ENCODE measurements at regions not wholly inside any gene's neighbourhood (a gene's known extent, or its start where the extent isn't known, plus 50 kb on each side); places are given as distances from the start of the nearest gene placed in this dataset.

DNA sequence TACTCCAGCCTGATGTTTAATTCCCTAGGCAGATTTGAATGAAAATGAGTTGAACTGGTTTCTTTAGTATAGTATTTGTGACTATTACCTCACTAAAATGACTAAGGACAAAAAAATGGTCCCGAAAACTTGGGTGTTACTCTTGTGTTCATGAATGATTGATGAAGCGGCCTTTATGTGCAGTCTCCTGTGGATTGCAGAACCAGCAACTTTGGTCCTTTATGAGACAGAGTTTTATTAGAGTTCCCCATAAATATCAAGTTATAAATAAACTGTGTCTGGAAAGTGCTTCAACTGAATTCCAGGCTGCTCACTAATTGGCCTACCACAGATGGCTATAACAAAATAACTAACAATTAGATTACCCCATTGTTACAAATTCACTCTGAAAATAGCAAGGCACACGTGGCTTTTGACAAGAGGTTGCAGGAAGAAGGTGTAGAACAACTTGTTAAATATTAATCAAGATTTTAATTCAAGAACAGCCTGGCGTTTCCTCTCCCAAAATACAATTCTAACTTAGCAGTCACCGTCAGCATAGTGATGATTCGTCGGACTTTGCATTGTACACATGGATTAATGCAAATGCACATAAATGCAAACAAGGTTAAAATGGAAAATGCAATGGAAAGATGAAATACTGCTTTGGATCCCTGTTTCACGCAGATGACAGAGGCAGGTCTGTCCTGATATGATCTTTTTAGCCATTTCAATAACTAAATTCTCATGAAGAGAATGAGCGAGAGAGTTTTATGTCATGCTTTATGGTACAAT lies 567.3 kb upstream of the ZNF717 start:
- H4K20me1 ChIP-seq (ENCODE audit: control insufficient read depth, insufficient read depth, low read length, poor library complexity, severe bottlenecking) = no peaks in the 10 kb centered on the region
- no peak overlapping the region for H3K4me2 ChIP-seq (replicated peaks; ENCODE audit: low read depth, low read length, poor library complexity, severe bottlenecking)
- no peaks in the 10 kb centered on the region for H3K9me3 ChIP-seq (ENCODE audit: control extremely low read depth in 1 of 3, control insufficient read depth in 2 of 3, insufficient read depth in 1 of 3, low read length in 2 of 3)
- no peaks in the 10 kb centered on the region for H3K4me1 ChIP-seq (ENCODE audit: control insufficient read depth in 2 of 2, insufficient read depth in 2 of 2, low read length in 2 of 2)
- H2AFZ ChIP-seq (ENCODE audit: insufficient read depth, low read depth, low read length, poor library complexity, severe bottlenecking) = no peak overlapping the region
- TF ChIP-seq, protein P1, sequence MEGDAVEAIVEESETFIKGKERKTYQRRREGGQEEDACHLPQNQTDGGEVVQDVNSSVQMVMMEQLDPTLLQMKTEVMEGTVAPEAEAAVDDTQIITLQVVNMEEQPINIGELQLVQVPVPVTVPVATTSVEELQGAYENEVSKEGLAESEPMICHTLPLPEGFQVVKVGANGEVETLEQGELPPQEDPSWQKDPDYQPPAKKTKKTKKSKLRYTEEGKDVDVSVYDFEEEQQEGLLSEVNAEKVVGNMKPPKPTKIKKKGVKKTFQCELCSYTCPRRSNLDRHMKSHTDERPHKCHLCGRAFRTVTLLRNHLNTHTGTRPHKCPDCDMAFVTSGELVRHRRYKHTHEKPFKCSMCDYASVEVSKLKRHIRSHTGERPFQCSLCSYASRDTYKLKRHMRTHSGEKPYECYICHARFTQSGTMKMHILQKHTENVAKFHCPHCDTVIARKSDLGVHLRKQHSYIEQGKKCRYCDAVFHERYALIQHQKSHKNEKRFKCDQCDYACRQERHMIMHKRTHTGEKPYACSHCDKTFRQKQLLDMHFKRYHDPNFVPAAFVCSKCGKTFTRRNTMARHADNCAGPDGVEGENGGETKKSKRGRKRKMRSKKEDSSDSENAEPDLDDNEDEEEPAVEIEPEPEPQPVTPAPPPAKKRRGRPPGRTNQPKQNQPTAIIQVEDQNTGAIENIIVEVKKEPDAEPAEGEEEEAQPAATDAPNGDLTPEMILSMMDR (IDR thresholded peaks at IDR 0.05) = no peak
- no peak for TF ChIP-seq EZH2 (IDR thresholded peaks at IDR 0.05; ENCODE audit: borderline replicate concordance, insufficient read depth, low read depth, low read length, poor library complexity, severe bottlenecking)
- H3K36me3 ChIP-seq (replicated peaks in 1 of 2; ENCODE audit: control extremely low read depth in 1 of 2, control insufficient read depth in 1 of 2, extremely low read depth in 1 of 2, insufficient read depth in 2 of 2, low read length in 1 of 2) = no peaks in the 10 kb centered on the region
- no peaks in the 10 kb centered on the region for H3K27me3 ChIP-seq (replicated peaks in 1 of 4; ENCODE audit: control extremely low read depth in 1 of 4, control insufficient read depth in 3 of 4, insufficient read depth in 4 of 4, low read length in 3 of 4)
- ATAC-seq (ENCODE audit: low read depth) = no peak
- H3K4me1 Mint-ChIP-seq = no peaks in the 10 kb centered on the region
- no peak overlapping the region for H3K4me3 ChIP-seq (ENCODE audit: control extremely low read depth in 1 of 5, extremely low read depth in 1 of 5, insufficient read depth in 1 of 5, low read depth in 2 of 5, low read length in 4 of 5)
- peaks cover 3% of the 10 kb centered on the region for H3K9me3 Mint-ChIP-seq (ENCODE audit: insufficient read depth)
- H3K27ac Mint-ChIP-seq = no peak overlapping the region
- WGBS (ENCODE audit: insufficient coverage) = 100% methylated on average over 1 of the region's 9 CpGs
- intact Hi-C loops (cut with micrococcal nuclease) = no loop called here
- no peak overlapping the region for H3K27ac ChIP-seq (ENCODE audit: low read length in 2 of 2)
- DNase-seq = no peak
- no peak overlapping the region for H3K9ac ChIP-seq (ENCODE audit: low read length)
- no peaks in the 10 kb centered on the region for H3K79me2 ChIP-seq (ENCODE audit: control insufficient read depth, insufficient read depth, low read length)
- H3K4me3 Mint-ChIP-seq = no peak overlapping the region
- CTCF ChIA-PET = no interaction called here
- no peaks in the 10 kb centered on the region for H3K27me3 Mint-ChIP-seq
- POLR2A ChIA-PET = no interaction called here

DNA sequence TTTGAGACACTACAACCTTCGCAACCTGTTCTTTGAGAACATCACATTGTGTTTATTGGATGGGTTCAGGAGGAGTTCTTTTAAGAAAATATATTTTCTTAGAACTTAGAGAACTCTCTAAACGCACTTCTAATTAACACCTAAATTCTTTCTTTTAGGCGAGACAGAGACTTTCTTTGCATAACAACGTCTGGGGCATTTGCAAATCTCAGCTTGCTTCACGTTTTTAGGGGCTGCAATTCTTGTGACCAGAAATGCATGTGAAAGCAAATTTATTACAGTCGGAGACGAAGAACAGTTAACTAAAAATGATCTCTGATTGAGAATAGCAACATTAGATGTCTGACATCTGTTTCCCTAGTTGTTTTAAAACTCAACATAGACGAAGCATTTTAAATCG lies 568.3 kb upstream of the ZNF717 start:
- no peaks in the 10 kb centered on the region for H3K4me1 Mint-ChIP-seq
- DNase-seq = no peak
- 84% methylated on average over 4 of the region's 9 CpGs for WGBS (ENCODE audit: insufficient coverage)
- no peak overlapping the region for H3K4me2 ChIP-seq (replicated peaks; ENCODE audit: low read depth, low read length, poor library complexity, severe bottlenecking)
- H2AFZ ChIP-seq (ENCODE audit: insufficient read depth, low read depth, low read length, poor library complexity, severe bottlenecking) = no peak overlapping the region
- H3K9me3 Mint-ChIP-seq (ENCODE audit: insufficient read depth) = no peaks in the 10 kb centered on the region
- ChIA-PET POLR2A (no interaction called here), CTCF (no interaction called here)
- intact Hi-C loops (cut with micrococcal nuclease) = no loop called here
- no peak overlapping the region for H3K27ac Mint-ChIP-seq
- H3K27ac ChIP-seq (ENCODE audit: low read length in 2 of 2) = no peak overlapping the region
- H3K9ac ChIP-seq (ENCODE audit: low read length) = no peak overlapping the region
- H3K79me2 ChIP-seq (ENCODE audit: control insufficient read depth, insufficient read depth, low read length) = no peaks in the 10 kb centered on the region
- H3K4me3 Mint-ChIP-seq = no peak overlapping the region
- TF ChIP-seq EZH2 (IDR thresholded peaks at IDR 0.05; ENCODE audit: borderline replicate concordance, insufficient read depth, low read depth, low read length, poor library complexity, severe bottlenecking) = no peak
- TF ChIP-seq, protein P1 (IDR thresholded peaks at IDR 0.05) = no peak
- no peaks in the 10 kb centered on the region for H3K27me3 ChIP-seq (replicated peaks in 1 of 4; ENCODE audit: control extremely low read depth in 1 of 4, control insufficient read depth in 3 of 4, insufficient read depth in 4 of 4, low read length in 3 of 4)
- no peaks in the 10 kb centered on the region for H4K20me1 ChIP-seq (ENCODE audit: control insufficient read depth, insufficient read depth, low read length, poor library complexity, severe bottlenecking)
- ATAC-seq (ENCODE audit: low read depth) = no peak
- no peaks in the 10 kb centered on the region for H3K4me1 ChIP-seq (ENCODE audit: control insufficient read depth in 2 of 2, insufficient read depth in 2 of 2, low read length in 2 of 2)
- H3K36me3 ChIP-seq (replicated peaks in 1 of 2; ENCODE audit: control extremely low read depth in 1 of 2, control insufficient read depth in 1 of 2, extremely low read depth in 1 of 2, insufficient read depth in 2 of 2, low read length in 1 of 2) = no peaks in the 10 kb centered on the region
- H3K4me3 ChIP-seq (ENCODE audit: control extremely low read depth in 1 of 5, extremely low read depth in 1 of 5, insufficient read depth in 1 of 5, low read depth in 2 of 5, low read length in 4 of 5) = no peak overlapping the region
- H3K27me3 Mint-ChIP-seq = no peaks in the 10 kb centered on the region
- H3K9me3 ChIP-seq (ENCODE audit: control extremely low read depth in 1 of 3, control insufficient read depth in 2 of 3, insufficient read depth in 1 of 3, low read length in 2 of 3) = no peaks in the 10 kb centered on the region
